ENCODE measurements at regions not wholly inside any gene's neighbourhood (a gene's known extent, or its start where the extent isn't known, plus 50 kb on each side); places are given as distances from the start of the nearest gene placed in this dataset.
"Not testable (repeated sequence)": the region's sequence is repeated elsewhere in the genome, so short reads cannot be mapped to it uniquely, and the experiment has no call there.

DNA sequence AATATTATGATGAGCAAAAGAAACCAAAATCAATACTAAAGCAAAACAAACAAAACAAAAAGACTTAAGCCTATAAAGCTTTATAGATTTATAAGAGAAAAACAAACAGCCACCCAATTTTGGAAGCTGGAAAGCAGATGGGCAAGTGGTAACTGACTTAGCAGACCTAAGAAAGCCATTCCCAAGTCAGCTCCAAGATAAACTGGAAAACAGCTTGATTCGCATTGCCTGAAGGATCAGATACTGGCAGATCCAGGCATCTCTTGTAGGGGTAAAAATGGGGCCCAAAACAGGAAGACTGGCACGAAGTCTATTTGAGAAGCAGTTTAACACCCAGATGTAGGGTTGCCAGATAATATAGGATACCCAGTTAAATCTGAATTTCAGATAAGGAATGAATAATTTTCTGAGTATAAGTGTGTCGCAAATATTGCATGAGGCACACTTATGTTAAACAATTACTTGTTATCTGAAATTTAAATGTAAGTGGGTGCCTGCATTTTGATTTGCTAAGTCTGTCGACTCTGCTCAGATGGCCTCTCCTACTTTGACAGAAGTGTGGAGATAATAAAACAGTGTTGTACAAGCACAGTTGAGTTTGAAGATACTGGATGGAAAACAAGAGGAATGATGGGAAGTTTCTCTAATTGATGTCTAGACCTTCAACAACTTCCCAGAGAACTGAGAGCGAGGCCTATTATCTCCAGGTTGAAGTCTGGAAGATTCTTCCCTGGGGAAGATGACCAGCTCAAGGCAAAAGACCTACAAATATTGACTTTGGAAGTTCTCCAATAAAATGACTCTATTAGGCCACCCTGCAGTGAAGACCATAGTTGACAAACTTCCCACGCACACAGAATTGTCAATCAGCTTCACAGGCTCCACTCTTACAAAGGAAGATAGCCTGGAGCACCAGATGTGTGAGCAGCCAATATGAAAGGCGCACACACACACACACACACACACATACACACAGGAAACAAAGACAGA, 113.4 kb downstream of the FAM50B start:
- no peak for DNase-seq

DNA sequence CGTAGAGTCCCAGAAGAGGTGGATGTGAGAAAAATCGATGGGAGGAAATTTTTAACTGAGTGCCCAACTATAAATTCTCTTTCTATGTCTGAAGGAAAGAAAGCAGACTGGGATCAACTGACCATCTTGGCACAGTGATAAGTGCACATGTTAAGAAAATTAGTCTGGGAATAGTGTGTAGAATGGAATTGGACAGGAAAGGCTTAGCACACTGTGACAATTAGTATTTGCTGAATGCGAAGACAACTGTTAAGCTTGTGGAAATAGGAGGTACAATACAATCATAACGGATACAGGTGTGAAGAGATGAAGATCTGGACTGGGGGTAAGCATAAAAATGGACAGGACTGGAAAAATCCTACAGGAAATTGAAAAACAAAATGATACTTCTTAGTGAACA, 114.3 kb downstream of the FAM50B start:
- no peak for DNase-seq

GRCh38 chr6:3965071-3965718, 113.7 kb downstream of the FAM217A start:
- DNase-seq: no peak

DNA sequence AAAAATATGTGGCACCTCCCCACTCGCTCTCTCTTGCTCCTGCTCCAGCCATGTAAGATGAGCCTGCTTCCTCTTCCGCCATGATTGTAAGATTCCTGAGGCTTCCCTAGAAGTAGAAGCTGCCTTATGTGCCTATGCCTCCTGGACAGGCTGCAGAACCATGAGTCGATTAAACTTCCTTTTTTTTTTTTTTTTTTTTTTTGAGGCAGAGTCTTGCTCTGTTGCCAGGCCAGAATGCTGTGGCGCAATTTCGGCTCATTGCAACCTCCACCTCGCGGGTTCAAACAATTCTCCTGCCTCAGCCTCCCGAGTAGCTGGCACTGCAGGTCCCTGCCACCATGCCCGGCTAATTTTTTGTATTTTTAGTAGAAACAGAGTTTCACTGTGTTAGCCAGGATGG, 112.5 kb downstream of the FAM217A start:
- no peak for DNase-seq

DNA sequence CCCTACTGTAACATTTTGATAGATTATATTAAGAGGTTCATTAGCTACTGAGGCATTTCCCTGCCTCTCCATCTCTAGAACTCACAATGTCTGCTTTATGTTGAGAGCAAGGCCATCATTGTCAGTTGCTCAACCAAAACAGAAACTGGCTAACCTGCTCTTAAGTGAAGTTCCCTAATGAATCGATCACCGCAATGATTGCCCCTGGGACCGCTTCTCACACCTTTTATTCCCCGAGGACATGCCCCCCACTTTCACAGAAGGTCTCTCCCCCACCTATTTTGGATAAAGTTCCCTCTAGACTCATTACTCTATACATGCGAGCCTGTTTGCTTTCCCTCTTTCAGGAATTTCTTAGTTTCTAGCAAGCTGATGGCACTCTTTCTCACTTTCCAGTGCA, 108.8 kb downstream of the FAM217A start:
- no peak for DNase-seq

- DNase-seq: not testable (repeated sequence)
Observed at GRCh38 chr6:3973152-3973551, 105.8 kb downstream of the FAM217A start.

- no peak for DNase-seq
Observed at GRCh38 chr6:3977875-3978711, 100.8 kb downstream of the FAM217A start.

- not testable (repeated sequence) for DNase-seq
Observed at GRCh38 chr6:3978966-3979365, 100.0 kb downstream of the FAM217A start.

DNA sequence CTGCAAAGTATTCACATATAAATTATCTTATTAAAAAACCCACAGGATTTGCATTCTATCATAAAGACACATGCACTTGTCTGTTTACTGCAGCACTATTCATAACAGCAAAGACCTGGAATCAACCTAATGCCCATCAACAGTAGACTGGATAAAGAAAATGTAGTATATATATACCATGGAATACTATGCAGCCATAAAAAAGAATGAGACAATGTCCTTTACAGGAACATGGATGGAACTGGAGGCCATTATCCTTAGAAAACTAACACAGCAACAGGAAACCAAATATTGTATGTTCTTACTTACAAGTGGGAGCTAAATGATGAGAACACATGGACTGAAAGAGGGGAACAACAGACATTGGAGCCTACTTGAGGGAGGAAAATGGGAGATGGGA, 97.0 kb downstream of the FAM217A start:
- no peak for DNase-seq

DNA sequence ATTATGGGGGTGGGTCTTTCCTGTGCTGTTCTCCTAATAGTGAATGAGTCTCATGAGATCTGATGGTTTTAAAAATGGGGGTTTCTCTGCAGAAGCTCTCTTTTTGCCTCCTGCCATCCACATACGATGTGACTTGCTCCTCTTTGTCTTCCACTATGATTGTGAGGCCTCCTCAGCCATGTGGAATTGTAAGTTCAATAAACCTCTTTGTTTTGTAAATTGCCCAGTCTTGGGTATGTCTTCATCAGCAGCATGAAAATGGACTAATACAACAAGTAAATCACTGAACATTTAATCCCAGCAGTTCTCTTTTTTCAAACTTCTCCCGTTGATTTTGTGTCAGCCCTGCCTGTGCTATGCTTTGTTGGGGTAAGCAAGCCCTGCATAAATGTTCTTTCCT, 95.2 kb downstream of the FAM217A start:
- no peak for DNase-seq

GRCh38 chr6:3984494-3984893, 94.4 kb downstream of the FAM217A start:
- DNase-seq: no peak

DNA sequence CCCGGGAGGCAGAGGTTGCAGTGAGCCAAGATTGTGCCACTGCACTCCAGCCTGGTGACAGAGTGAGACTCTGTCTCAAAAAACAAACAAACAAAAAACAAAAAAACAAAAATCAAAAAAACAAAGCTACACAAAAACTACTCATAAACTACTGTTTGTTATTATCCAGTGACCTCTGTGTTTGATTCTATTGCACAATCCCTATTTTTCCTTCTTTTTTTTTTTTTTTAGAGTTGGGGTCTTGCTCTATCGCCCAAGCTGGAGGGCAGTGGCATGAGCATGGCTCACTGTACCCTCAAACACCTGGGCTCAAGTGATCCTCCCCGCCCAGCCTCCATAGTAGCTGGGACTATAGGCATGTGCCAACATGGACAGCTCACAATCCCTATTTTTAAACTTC, 92.7 kb downstream of the FAM217A start:
- DNase-seq: no peak

DNA sequence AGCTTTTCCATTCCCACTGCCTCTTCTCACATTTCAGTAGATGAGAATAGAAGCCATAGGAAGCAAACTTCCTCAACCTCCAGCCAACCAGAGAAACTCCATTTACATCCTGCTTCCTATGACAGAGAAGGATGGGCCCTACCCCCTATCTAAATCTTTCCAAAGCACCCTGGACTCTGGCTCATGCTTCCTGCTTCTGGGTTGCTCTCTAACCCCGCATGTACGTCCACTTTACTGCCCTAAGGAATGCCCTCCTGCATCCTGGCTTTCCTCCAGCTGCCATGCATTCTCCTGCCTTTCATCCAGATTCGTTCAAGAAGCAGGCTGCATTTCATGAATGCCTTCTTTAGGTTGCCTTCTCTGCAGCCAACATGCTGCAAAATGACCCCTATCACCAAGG, 91.9 kb downstream of the FAM217A start:
- DNase-seq: no peak

DNA sequence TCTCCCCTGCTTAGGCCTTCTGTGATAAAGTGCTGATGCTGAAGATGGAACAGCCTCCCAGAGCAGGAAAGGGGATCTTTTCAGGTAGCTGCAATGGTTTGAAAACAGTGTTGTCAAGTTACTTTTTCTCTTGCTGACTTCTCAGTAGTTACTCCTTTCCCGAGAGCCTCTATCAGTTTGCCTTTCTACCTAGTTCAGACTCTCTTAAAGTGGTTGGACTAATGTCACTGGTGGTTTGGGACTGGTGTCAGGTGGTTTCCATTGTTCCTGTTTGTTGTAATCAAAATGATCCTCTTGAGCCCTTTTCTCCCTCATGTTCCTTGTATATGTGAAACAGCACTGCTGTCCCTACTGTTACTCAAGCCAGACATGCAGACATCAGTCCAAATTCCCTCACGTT, 91.4 kb downstream of the FAM217A start:
- no peak for DNase-seq

DNA sequence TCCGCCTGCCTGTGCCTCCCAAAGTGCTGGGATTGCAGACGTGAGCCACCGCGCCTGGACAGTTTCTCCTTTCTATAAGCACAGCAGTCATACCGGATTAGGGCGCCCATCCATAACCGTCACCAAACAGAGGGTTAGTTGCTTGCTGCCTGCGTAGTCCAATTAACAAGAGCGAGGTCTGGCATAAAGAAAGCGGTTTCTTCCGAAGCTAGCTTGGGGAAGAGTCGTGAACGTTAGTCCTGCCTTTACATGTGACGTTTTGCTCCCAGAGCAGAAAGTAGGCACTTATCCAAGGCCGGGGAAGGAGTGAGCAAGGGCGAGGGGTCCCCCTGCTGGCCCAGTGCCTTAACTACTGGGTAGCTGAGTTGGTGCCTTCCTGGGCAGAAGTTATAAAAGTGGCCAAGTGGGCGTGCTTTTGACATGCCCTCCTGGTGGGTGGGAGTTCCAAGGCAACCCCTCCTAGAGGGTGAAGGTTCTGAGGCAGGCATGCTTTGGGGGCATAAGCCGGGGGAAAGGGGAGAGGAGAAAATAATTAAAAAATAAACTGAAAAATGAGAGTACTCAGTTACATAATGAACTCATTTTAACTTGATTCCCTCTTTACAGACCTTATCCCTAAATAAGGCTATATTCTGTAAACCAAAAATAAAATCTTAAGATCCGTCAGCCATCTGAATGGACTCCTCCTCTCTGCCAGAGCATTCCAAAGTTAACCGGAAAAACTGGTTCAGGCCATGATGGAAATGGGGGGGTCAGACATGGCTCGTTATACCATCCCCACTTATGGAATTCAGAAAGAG, 88.0 kb downstream of the FAM217A start:
- DNase-seq: peak; percentile 76

DNA sequence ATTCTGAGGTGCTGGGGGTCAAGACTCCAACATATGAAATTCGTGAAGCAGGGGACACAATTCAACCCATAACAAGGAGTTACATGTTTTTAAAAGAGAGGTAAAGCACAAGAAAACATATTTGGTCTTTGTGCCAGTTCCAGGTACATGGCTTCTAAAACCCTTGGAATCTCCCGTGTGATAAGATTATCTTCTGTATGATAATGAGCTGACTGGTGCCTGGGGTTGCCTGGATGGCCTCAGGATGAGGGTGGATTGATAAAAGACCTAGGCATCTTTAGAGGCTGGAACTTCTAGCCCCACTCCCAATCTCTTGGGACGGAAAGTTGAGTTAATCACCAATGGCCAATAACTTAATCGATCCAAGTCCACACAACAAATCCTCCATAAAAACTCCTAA, 87.0 kb downstream of the FAM217A start:
- DNase-seq: no peak

GRCh38 chr6:3996349-3996748, 82.6 kb downstream of the FAM217A start:
- no peak for DNase-seq

DNA sequence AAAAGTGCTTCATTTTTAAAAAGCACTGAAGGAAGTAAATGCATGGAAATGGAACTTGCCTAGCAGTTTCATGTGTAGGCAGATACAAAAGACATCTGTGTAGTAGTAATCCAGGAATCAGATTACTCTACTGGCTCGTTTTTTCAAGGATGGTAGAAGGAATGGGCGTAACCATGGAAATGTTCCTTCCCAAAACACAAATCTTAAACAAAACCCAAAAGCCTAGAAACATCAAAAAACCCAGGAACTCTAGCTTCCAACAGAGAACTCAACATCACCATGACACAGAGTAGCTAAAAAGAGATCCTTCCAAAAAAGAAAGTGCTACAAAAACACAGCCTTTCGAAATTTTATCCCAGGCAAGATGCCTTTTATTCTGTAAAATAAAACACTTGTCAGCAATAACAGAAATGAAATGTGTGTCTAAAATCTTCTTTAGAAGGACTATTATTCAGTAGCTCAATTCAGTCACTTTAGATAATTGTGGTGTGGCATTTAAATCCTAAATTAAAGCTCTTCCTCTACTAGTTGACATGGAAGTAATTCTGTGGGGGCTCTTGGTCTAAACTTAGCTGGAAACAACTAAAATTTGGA, 81.7 kb downstream of the FAM217A start:
- no peak for DNase-seq

GRCh38 chr6:3999800-4000661, 78.9 kb downstream of the FAM217A start:
- DNase-seq: no peak

DNA sequence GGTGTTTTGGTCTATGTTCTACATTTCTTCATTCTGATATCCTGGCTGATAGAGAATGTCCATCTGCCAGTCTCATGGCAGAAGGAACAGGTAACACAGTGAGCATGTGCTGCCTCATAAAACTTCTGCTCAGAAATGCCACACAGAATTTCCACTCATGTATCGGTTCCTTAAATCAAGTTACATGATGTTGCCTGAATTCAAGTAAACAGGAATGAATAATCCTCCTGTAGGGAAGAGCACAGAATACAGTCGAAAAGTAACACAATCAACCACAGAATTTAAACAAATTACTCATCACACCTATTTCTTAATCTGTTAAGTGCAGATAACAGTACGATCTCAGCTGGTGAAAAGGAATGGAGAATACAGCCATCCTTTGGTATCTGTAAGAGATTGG, 74.7 kb downstream of the FAM217A start:
- DNase-seq: no peak

Data from NCI-H1105 (cell line).